HG03135 (cell line): ENCODE measurements at regions not wholly inside any gene's neighbourhood (a gene's known extent, or its start where the extent isn't known, plus 50 kb on each side); places are given as distances from the start of the nearest gene placed in this dataset.
A peak's percentile ranks its signal among the peaks of the same experiment; 100 is the strongest.

Experiments
- ATAC-seq: cut with Tn5 transposase; IDR thresholded peaks from one replicate; pipeline ENCODE4 v1.9.1; 2021; ENCODE audit warnings: mild to moderate bottlenecking, moderate library complexity; ENCODE audit not compliant: unreplicated experiment

DNA sequence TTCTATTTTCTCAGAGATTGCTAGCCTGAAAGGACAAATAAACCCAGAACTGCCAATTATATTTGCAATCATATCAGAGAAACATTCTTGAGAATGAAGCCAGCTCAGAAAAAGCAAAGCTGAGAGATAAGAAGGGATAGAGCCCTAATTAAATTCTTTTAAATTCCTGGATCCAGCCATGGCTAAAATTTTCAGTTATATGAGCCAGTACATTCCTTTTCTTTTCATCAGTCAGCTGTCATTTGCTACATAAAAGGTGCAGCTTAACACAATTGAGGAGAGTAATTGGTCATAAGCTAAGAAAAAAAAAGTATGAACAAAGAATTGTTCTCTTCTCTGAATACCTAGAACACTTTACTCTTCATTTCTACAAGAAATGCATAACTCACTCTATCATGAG lies 303.5 kb upstream of the FIGN start:
- ATAC-seq = no peak

DNA sequence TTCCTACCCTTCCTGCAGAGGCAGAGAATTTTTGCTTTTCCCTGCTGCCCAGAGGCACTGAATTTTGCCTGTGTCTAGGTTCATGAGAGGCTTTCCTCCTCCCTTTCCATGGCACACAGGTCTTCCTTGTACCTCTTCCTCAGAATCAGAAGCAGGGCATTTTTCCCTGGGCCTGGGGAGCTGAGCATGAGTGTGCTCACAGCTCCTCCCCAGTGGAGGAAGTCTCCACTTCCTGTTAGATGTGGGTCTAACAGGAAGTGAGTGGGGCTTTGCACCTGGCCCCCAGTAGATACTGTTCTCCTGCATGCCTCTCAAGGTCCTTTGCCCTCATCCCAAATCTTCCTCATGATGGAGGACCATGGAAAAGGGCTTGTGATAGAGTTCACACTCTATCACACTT lies 297.2 kb upstream of the FIGN start:
- no peak for ATAC-seq

GRCh38 chr2:164030623-164031022 lies 294.8 kb upstream of the FIGN start:
- no peak for ATAC-seq

DNA sequence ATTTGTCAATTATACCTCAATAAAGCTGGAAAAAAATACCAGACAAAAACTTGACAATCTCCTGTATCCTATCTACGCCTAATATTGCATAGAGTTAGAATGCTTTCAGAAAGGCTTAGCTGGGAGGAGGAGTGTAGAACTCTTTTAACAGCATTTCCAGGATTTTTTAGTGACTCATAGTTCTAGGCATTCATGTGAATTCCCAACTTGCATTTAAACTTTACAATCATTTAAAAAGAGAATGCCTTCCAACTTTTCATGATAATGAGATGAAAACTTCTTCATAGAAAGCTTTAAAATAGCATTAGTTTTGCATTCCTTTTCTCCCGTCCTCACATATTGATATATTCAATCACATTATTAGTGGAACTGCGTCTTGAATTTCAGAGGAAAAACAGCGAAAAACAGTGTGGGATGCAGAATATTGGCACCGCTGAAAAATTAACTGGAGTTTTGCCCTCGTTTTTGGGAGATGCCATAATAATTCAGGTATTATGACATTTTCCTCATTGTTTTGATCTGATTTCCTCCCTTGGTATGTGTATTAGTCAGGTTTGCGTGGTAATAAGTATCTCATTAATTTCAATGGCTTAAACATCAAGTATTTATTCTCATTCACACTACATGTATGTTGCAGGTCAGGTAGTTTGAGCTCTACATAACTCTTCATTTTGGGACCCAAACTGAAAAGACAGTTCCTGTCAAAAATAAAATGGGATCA lies 293.2 kb upstream of the FIGN start:
- ATAC-seq = no peak

GRCh38 chr2:164024396-164024795 lies 288.6 kb upstream of the FIGN start:
- ATAC-seq = no peak

DNA sequence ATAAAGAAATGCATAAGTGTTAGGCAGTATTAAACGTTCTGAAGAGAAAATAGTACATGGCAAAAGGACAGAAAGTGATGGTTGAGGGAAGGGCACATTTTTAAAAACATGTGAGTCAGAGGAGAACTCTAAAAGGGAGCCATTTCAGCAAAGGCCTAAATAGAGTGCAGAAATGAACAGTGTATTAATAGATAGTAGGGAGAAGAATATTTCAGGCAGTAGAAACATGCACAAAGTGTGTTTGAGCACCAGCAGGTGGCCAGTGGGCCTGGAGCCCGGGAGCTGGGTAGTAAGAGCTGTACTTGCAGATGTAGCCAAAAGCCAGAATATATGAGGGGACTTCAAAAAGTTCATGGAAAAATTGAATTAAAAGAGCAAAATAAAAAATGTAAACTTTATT lies 288.1 kb upstream of the FIGN start:
- ATAC-seq = no peak

GRCh38 chr2:164015328-164016123 lies 279.7 kb upstream of the FIGN start:
- peak; percentile 97 for ATAC-seq

- ATAC-seq = no peak
Measured at GRCh38 chr2:164014791-164015190, 279.0 kb upstream of the FIGN start.

DNA sequence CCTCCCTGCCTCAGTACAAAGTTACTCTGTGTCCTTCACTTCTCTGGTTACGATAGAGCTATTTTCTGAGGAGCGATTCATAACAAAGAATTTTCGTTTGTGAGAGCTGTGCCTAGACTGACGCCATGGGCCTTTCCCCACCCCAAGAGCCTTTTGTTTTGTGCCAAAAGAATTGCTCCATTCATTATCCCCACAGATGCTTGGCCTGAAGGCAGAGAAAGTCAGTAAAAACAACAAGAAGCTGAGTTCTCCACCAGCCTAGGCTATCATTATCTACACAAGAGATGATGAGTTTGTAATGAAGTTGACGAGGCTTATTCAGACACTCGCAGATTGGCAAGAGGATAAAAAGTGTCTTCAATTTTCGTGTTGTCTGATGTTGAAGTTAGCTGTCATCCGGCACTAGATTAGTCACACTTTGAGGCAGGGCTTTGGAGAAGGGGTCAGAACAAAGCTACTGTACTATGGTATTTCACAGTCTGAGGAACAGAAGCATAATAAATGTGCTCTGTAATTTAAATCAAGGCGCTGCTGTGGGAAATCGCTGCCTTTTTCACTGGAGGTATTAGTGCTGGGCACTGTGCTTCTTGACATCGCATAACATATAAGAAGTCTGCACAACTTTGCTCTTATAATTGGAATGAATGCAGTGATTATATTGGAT lies 278.4 kb upstream of the FIGN start:
- no peak for ATAC-seq

GRCh38 chr2:164012581-164012980 lies 276.8 kb upstream of the FIGN start:
- no peak for ATAC-seq

DNA sequence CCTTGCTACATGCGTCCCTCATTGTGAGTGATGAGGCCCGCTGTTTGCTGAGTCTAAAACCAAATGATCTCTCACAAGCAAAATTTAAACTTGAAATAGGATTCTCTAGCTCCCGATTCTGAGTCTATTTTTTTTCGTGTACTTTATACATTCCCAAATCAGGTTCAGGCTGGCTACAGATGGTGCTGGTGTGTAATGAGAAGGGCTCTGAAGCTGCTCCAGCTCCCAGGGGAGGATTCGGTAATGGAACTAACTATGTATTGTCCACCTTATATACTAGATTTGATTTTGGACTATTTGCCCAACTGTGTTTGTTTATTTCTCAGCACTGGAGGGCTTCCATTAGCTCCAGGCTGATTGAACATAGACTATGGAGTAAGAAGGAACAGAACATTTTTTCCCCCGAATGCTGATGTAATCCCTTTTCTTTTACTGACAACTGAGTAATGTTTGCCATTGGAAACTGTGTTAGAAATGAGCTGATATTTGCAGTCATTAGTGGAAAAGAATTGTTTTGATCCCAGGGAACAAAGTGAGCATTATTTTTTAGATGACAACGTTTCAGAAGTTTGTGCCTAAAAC lies 274.0 kb upstream of the FIGN start:
- ATAC-seq = no peak

- no peak for ATAC-seq
Measured at GRCh38 chr2:164008752-164009151, 272.9 kb upstream of the FIGN start.

GRCh38 chr2:164006704-164007103 lies 270.9 kb upstream of the FIGN start:
- no peak for ATAC-seq

DNA sequence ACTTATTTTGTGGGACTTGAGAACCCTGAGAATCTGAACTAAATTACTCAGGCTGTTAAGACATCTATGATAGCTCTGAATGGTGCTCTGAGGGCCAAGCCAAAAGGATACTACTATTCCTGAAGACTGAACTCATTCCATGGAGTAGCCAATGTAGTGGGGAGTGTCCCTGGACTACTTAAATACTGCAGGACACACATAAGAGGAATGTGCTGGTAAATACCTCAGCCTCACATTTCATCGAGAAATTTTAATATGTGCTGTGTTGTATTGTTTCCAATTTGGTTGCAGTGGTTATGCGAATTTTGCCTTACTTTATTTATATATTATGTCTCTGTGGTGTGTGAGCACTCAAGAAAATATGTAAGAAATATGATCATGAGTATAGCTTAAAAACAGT lies 264.4 kb upstream of the FIGN start:
- no peak for ATAC-seq

GRCh38 chr2:163997466-163997865 lies 261.7 kb upstream of the FIGN start:
- no peak for ATAC-seq

DNA sequence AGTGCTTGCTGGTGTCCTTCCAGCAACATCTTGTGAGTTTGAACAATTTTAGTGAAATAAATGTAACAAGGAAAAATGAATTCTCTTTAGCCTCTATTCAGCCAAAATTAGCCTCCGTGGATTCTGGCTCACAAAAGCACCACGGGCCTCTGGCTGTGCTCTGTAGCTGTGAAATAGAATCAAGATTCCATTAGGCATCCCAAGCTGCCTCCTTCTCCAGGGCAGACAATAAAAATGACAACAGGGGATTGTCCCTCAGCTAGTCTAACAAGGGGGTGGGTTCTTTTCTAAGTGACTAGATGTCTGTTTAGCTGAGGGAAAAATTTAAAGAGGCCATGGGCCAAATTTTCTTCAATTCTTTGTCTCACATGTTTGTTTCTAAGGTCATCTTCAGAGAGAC lies 254.7 kb upstream of the FIGN start:
- ATAC-seq = no peak

DNA sequence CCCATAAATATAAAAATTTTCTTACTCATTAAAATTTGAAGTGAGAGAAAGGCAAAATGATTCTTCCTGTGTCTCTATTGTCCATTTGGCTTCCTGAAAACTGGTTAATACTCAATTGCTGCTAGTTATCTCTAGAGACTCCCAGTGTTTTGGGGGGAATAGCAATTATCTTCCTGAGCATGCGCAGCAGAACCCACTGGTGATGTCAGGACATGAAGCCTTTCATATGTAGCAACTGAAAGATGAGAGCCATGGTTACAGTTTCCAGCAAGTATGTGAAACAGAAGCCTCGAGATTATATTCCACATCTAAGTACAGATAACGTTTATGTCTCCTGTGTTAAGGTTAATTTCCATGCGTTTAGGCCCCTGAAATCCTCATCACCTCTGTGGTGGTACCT lies 254.3 kb upstream of the FIGN start:
- ATAC-seq = no peak

GRCh38 chr2:163987175-163987940 lies 251.6 kb upstream of the FIGN start:
- ATAC-seq = no peak

DNA sequence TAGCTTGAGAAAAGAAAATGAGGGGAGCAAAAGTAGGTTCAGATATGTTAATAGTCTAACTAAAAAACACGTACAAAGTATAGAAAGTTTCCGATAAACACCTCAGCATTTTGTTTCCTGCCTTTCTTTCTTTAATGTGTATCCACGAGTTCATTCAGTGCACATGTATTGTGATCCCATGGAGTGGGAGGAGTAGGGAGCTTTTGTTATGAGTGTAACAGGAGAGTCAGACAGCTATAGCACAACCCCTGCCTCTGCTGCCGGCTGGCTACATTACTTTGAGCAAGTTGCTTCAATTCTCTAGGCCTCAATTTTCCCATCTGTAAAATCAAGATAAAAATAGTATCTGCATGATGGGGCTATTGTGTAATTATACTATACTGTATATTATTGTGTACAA lies 249.2 kb upstream of the FIGN start:
- no peak for ATAC-seq

GRCh38 chr2:163983911-163984310 lies 248.1 kb upstream of the FIGN start:
- ATAC-seq = no peak

DNA sequence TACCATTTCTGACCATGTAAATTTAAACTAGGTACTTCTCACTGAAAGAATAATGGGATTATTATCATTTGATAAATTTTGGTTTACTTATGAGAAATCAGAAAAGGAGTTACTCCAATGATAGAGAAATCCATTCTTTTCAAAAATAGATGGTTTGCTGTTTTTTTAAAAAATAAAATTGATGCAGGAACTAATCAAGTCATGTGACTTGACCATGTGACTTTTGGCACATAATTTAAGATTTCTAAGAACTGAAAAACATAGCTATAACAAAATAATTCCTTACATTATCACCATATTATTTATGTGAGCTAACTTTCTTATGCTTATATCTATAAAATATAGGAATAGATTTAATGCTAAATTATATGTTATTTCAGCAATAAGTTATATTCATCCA lies 247.1 kb upstream of the FIGN start:
- no peak for ATAC-seq
